GF-D8 (cell line): ENCODE measurements at regions not wholly inside any gene's neighbourhood (a gene's known extent, or its start where the extent isn't known, plus 50 kb on each side); places are given as distances from the start of the nearest gene placed in this dataset.

Source experiments
- DNase-seq: peaks from one replicate; lab custom pipeline; 2025; lab: John Stamatoyannopoulos, UW

- DNase-seq = no peak
Measured at GRCh38 chr10:78924319-78925003, 144.3 kb upstream of the ZMIZ1 start.

GRCh38 chr10:78925275-78925674 is 143.5 kb upstream of the ZMIZ1 start:
- no peak for DNase-seq

GRCh38 chr10:78925800-78926319 is 142.9 kb upstream of the ZMIZ1 start:
- DNase-seq = no peak

- DNase-seq = no peak
Measured at GRCh38 chr10:78927257-78927995, 141.3 kb upstream of the ZMIZ1 start.

- DNase-seq = no peak
Measured at GRCh38 chr10:78928330-78928729, 140.4 kb upstream of the ZMIZ1 start.

GRCh38 chr10:78929541-78929940 is 139.2 kb upstream of the ZMIZ1 start:
- DNase-seq = no peak

- no peak for DNase-seq
Measured at GRCh38 chr10:78931321-78932053, 137.3 kb upstream of the ZMIZ1 start.

- no peak for DNase-seq
Measured at GRCh38 chr10:78932054-78932386, 136.7 kb upstream of the ZMIZ1 start.

- DNase-seq = no peak
Measured at GRCh38 chr10:78932861-78933260, 135.9 kb upstream of the ZMIZ1 start.

GRCh38 chr10:78933828-78934531 is 134.8 kb upstream of the ZMIZ1 start:
- DNase-seq = no peak

GRCh38 chr10:78934532-78934898 is 134.3 kb upstream of the ZMIZ1 start:
- no peak for DNase-seq

GRCh38 chr10:78934994-78935602 is 133.7 kb upstream of the ZMIZ1 start:
- no peak for DNase-seq

GRCh38 chr10:78935697-78936407 is 132.9 kb upstream of the ZMIZ1 start:
- DNase-seq = no peak

GRCh38 chr10:78936412-78937342 is 132.1 kb upstream of the ZMIZ1 start:
- DNase-seq = no peak

- DNase-seq = peak; percentile 16
Measured at GRCh38 chr10:78937393-78937792, 131.4 kb upstream of the ZMIZ1 start.

- DNase-seq = no peak
Measured at GRCh38 chr10:78937800-78938694, 130.7 kb upstream of the ZMIZ1 start.

GRCh38 chr10:78938695-78939672 is 129.8 kb upstream of the ZMIZ1 start:
- no peak for DNase-seq

- DNase-seq = no peak
Measured at GRCh38 chr10:78942091-78942501, 126.7 kb upstream of the ZMIZ1 start.
